Hindlimb muscle (tissue), 1 donor: ENCODE measurements at regions not wholly inside any gene's neighbourhood (a gene's known extent, or its start where the extent isn't known, plus 50 kb on each side); places are given as distances from the start of the nearest gene placed in this dataset.

Source experiments
- DNase-seq: peaks from one replicate; pipeline ENCODE4 v3.0.0-alpha.2; 2013

- no peak for DNase-seq
Measured at GRCh38 chr2:145284551-145284950, 764.6 kb upstream of the ZEB2 start.

DNA sequence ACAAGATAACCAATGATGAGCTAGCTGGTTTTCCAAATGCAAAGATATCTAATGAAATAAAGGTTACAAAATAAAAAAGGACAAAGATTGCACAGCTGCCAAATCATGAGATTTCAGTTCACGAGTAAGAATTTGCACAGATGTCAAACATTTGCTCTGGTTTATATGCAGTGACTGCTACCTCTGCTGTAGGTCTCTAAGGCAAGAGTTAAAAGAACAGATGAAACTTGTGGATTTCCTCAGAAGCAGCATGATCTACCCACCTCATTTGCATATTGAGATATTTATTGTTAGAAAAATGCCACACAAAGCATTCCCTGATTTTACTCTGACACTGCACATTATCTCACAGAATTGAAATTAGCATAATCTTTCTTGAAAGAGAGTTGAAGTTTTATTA lies 763.2 kb upstream of the ZEB2 start:
- DNase-seq, result no peak

- no peak for DNase-seq
Measured at GRCh38 chr2:145277922-145278321, 758.0 kb upstream of the ZEB2 start.

GRCh38 chr2:145273840-145274239 lies 753.9 kb upstream of the ZEB2 start:
- DNase-seq, result no peak

DNA sequence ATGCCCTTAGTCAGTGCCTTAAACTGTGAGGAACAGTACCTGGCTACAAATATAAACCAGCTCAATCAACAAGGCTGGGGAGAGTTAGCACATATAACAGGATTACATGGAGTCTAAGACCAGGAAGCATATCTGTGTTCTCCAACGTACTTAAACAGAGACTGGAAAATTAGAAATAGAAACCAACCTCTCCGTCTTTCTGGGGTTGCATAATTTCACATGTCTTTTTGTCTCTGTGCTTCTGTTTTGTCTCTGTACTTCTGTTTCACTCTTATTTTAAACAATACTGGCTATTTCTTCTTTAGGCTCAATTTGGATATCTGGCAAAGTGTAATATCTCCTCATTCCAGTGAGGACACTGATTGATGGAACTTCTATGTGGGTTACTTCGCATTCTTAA lies 749.0 kb upstream of the ZEB2 start:
- no peak for DNase-seq

GRCh38 chr2:145267451-145267850 lies 747.5 kb upstream of the ZEB2 start:
- no peak for DNase-seq

- no peak for DNase-seq
Measured at GRCh38 chr2:145265244-145265643, 745.3 kb upstream of the ZEB2 start.

GRCh38 chr2:145260674-145261073 lies 740.8 kb upstream of the ZEB2 start:
- DNase-seq, result no peak

- DNase-seq, result no peak
Measured at GRCh38 chr2:145260081-145260480, 740.2 kb upstream of the ZEB2 start.

DNA sequence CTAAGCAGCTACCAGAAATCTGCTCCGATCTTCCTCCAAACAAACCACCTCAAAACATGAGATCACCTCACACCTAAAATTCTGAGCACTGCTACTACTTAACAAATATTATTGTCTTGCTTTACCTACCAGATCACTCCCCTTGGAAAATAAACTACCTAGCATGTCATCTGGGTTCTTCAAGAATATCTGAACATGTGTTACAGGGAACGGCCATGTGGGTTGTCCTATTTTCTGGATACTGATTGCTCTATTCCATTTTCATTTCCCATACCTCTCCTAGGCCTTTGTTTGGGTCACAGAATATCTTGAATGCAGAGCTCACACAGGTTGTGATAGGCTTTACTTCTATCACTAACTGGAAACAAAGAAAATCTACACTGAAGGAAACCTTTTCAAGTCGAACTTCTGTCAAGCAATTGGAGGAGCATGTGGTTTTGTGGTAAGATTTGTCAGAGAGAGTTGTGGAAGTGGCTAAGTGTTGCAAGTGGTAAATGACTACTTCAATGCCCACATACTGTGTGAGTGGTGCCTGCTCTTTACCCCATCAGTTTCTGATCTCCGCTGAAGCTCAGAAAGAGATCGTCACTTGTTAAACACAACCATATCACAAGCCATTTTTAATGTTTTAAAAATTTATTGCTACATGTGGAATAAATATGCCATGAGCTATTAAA lies 739.1 kb upstream of the ZEB2 start:
- no peak for DNase-seq

- DNase-seq, result no peak
Measured at GRCh38 chr2:145257931-145258330, 738.0 kb upstream of the ZEB2 start.

GRCh38 chr2:145256551-145256950 lies 736.6 kb upstream of the ZEB2 start:
- DNase-seq, result no peak

DNA sequence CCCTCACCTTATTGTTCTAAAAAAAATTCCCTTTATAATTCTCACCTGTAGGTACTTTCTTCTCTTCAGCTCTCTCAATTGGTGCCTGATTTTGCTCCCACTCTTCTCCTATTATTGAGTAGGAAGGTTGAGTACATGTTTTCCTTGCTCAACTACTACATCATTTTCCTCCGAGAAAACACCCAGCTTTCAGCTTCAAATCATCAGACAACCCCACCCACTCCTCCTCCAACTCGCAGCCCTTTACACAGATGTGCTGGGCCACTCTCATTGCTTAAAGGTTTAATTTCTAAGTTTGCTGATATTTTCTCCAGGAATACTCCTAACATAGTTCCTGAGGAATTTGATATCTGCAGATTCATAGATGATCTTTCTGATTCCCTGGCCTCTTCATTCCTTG lies 734.4 kb upstream of the ZEB2 start:
- no peak for DNase-seq

DNA sequence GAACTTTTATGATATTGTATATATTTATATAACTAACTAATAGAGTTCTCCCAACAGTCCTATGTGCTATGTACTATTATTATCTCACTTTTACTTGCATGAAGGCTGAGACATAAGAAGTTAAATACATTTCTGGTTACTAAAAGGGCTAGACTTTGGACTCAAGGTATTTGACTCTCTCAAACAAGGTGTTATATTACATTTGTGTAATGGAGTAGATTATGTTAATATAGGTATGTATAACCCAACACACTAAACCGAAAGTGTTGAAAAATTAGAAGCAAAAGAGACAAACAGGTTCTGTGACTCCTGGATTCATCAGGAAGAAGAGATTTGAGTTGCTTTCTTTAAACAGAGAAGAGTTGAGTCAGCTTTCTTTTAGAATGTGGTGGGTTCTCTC lies 733.6 kb upstream of the ZEB2 start:
- DNase-seq, result no peak

DNA sequence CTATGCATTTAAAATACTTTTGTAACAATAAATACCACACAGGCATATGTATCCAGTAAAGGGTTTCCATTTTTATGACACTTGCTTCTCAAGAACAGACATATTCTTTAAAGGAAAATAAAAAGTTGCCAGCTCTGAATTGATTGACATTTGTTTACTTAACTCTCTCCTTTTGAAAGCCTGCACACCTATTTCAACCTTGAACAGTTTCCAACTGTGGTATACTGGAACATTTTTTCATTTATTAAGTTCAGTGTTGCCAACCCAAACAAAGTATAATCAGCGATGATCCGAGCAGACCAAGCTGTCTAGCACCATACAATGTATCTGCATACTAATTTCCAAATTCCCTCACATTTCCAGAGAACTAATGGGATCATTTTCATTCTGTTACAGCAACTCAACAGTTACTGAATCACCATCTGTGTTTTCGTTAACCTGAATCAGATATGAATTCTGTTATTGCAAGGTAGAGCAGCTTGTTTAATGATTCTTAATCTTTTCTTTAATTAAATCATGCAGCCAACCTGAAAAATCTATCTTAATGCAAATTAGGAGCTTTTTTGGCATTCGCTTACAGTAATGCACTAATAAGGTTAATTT lies 725.5 kb upstream of the ZEB2 start:
- no peak for DNase-seq

DNA sequence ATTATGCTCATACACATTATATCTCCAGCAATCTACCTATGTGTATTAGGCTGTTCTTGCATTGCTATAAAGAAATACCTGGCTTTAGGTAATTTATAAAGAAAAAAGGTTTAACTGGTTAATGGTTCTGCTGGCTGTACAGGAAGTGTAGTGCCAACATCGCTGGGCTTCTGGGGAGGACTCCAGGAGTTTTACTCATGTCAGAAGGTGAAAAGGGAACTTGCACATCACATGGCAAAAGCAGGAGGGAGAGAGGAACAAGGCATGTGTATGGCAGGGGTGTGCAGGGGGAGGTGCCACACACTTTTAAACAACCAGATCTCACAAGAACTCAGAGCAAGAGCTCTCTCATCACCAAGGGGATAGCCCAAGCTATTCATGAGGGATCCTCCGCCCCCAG lies 715.4 kb upstream of the ZEB2 start:
- no peak for DNase-seq

DNA sequence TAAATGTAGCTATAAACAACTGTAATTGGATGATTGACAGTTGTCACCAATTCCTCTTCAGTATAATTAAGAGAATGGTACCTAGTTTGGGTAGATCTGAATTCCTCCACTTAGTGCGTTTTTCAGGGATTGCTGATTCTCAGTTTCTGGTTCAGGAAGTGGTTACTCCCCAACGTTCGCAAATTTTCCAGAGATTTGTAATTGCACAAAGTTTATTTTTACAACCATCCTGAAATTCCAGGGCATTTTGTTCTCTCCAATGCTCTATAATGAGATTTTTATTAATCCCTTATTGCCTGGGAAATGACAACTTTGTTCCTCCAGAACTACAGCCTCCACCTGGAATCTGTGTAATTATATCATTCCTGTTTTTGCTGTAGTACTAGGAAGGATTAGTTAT lies 710.6 kb upstream of the ZEB2 start:
- no peak for DNase-seq

DNA sequence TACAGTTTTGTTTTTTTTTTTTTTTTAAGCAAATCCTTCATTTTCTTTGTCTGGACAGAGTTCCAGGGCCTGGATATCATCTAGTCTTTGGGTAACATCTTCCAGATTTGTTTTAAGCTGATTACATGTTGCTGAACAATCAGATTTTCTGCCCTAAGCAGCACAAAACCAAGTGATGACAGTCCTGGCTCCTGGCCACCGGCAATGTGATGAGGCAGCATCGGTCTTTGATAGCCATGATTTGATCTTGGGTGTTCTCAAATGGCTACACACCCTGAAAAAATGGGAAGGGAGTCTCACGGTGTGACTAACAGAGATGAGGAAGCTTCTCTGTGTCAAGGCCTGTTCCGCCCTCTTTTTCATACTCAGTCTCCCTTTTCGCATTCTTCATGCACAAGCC lies 708.6 kb upstream of the ZEB2 start:
- peak; percentile 28 for DNase-seq

DNA sequence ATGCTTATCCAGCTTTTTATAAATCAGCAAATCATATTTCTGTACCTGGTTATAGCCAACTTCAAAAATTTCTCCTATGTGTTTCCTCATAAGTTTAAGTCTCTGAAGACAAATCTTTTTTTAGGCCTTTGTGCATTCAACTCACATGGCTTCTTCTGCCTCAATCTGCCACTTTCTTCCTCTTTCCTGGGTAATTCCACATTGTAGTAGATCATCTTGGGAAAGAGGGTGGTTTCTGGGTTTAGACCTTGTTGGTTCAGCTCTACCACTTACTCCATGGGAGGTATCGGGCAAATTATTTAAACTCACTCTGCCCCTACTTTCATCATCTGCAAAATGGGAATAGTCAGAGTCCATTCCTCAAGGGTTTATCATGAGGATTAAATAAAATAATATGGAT lies 707.0 kb upstream of the ZEB2 start:
- no peak for DNase-seq

GRCh38 chr2:145221516-145221915 lies 701.6 kb upstream of the ZEB2 start:
- no peak for DNase-seq

DNA sequence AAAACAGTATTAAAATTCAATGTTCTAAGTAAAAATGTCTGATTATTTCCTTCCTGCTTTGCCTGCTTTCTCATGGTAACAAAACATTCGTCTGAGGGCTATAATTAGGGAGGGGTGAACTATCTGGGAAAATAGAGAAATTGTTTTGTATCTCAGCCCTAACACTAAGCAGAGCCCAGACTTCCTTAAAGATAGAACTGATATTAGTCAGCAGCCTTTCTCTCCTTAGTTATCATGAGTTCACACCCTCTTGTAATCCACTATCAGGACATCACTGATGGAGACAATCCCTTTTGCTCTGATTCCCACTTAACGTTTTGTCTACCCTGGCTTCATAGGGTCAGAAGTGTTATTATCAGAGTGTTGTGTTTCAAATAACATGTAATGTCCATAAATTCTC lies 701.1 kb upstream of the ZEB2 start:
- DNase-seq, result no peak

DNA sequence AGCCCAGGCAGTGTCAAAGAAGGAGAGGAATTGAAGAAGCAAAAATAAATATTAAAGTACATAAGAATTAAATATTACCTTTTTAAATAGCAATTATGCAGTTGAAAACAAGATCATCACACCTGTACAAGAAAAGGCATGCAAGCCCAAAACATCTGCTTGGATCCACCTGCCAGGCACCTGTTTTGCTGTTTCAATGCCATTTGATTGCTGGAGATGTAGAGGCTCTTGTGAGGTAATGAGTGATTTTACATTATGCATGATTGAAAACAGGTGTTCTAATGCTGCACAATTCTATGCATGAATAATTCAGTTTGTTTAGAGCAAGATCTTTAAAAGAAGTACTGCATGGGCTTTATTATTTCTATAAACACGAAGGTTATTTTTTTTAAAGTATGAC lies 700.6 kb upstream of the ZEB2 start:
- DNase-seq, result no peak

- DNase-seq, result no peak
Measured at GRCh38 chr2:145207884-145208283, 688.0 kb upstream of the ZEB2 start.

DNA sequence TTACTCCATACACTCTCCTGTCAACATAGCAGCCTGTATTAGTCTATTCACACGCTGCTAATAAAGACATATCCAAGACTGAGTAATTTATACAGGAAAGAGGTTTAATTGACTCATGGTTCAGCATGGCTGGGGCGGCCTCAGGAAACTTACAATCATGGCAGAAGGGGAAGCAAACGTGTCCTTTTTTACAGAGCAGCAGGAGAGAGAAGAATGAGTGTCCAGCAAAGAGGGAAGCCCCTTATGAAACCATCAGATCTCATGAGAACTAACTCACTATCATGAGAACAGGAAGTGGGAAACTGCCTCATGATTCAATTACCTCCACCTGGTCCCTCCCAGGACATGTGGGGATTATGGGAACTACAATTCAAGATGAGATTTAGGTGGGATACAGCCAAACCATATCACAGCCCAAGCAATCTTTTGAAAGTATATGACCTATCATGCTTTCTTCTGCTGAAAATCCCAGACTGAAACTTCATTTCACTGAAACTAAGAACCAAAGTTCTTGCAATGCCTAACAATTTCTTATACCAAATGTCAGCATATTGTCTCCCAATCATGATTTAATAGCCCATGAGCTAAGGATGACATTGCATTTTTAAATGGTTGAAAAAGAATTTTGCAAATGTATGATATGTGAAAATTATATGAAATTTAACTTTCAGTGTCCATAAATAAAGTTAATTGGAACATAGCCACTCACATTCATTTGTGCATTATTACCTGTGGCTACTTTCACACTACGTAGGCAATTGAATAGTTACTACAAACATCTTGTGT lies 686.8 kb upstream of the ZEB2 start:
- no peak for DNase-seq
